Calu3 (cell line): ENCODE measurements at regions not wholly inside any gene's neighbourhood (a gene's known extent, or its start where the extent isn't known, plus 50 kb on each side); places are given as distances from the start of the nearest gene placed in this dataset.

Experiments used
- BruUV-seq: library from RNA; stranded (reverse); fragments of 400-500 nt; replicated peaks from 2 replicates; lab custom pipeline; 2021; lab: Mats Ljungman, UMichigan
- CTCF ChIA-PET: fragments of 300-600 bp; sonication (Branson Sonifier 250); formaldehyde crosslinking; loops from one replicate; lab custom pipeline; 2022; ENCODE audit warnings: antibody characterized with exemption; lab: Charles Lee
- DNase-seq: peaks from one replicate; pipeline ENCODE4 v3.0.0; 2022
- H3K27ac Mint-ChIP-seq: one replicate; pipeline ENCODE4 v1.8.0; 2022; ENCODE audit warnings: mixed read lengths; ENCODE audit not compliant: unreplicated experiment
- H3K27me3 Mint-ChIP-seq: one replicate; pipeline ENCODE4 v1.8.0; 2022; ENCODE audit warnings: mixed read lengths; ENCODE audit not compliant: unreplicated experiment
- H3K36me3 Mint-ChIP-seq: one replicate; pipeline ENCODE4 v1.8.0; 2022; ENCODE audit warnings: mild to moderate bottlenecking, moderate library complexity, mixed read lengths; ENCODE audit not compliant: insufficient read depth, unreplicated experiment
- H3K4me1 Mint-ChIP-seq: one replicate; pipeline ENCODE4 v1.8.0; 2022; ENCODE audit warnings: mild to moderate bottlenecking, low read depth, mixed read lengths; ENCODE audit not compliant: unreplicated experiment
- H3K4me3 Mint-ChIP-seq: one replicate; pipeline ENCODE4 v1.8.0; 2022; ENCODE audit warnings: mild to moderate bottlenecking, low read depth, moderate library complexity, mixed read lengths; ENCODE audit not compliant: unreplicated experiment
- H3K9me3 Mint-ChIP-seq: one replicate; pipeline ENCODE4 v1.8.0; 2022; ENCODE audit warnings: low read depth, mixed read lengths; ENCODE audit not compliant: unreplicated experiment
- CTCF ChIP-seq: fragments of 200-600 bp; IDR thresholded peaks from one replicate; pipeline ENCODE4 v1.8.0; 2022; ENCODE audit warnings: antibody characterized with exemption; ENCODE audit not compliant: unreplicated experiment
- intact Hi-C: fragments of 100-400 bp; cut with micrococcal nuclease; formaldehyde crosslinking; loops from one replicate; pipeline ENCODE4 v1.10.0; 2022; ENCODE audit not compliant: unreplicated experiment

DNA sequence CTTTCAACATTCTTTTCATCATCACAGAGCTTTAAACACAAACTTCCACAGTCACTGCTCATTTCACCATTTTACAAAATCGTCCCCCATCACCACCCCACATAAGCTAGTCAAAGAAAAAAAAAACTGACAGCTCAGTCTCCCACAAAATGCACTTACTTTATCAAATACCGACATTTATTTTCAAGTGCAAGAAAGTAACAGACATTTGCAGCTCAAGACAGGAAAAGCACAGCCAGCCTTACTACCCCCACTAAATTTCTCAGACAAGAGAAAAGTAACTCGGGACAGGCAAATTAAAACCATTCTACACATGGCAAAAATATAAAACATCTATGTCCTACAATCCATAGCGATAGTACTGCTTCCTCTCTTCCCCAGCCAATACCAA, 402.4 kb downstream of the SHQ1 start:
- Mint-ChIP-seq H3K27ac (peak overlapping the region; percentile 70), H3K36me3 (peaks cover 46% of the 10 kb centered on the region), H3K27me3 (no peaks in the 10 kb centered on the region), H3K4me1 (peaks cover 51% of the 10 kb centered on the region), H3K9me3 (no peaks in the 10 kb centered on the region), H3K4me3 (peak overlapping the region; percentile 78)
- TSS peak; percentile 47 for BruUV-seq
- DNase-seq, result no peak
- no peak for TF ChIP-seq CTCF
- CTCF ChIA-PET, result no interaction called here
- intact Hi-C loops, result loop anchor here (5.0 kb wide), 3 partner anchors 36 to 376 kb away; no protein-coding TSS in a partner anchor

- no TSS peak for BruUV-seq
- CTCF ChIA-PET, result no interaction called here
- Mint-ChIP-seq H3K4me1 (peaks cover 54% of the 10 kb centered on the region), H3K27me3 (no peaks in the 10 kb centered on the region), H3K4me3 (peak overlapping the region; percentile 78), H3K36me3 (peaks cover 46% of the 10 kb centered on the region), H3K27ac (peak overlapping the region; percentile 61), H3K9me3 (no peaks in the 10 kb centered on the region)
- intact Hi-C loops, result loop anchor here (5.0 kb wide), 3 partner anchors 38 to 378 kb away; no protein-coding TSS in a partner anchor
- DNase-seq, result no peak
- TF ChIP-seq CTCF, result no peak
Observed at GRCh38 chr3:72444656-72445223, 403.5 kb downstream of the SHQ1 start.

DNA sequence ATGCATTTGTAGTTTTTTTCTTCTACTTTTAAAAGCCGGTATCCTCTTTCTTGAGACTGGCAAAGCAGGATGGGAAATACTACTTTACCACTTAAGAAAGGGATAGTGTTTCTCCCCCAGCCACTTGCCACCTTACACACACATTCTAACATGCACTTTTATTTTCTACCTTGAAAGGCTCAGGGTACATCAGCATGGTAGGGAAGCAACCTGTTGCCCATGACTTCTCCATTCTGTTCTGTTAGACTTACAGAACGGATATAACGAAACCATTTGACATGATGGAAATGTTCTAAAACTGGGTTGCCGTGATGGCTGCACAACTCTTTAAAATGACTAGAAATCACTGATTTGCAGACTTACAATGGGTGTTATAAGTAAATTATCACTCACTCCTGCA, 405.5 kb downstream of the SHQ1 start:
- Mint-ChIP-seq H3K36me3 (peaks cover 46% of the 10 kb centered on the region), H3K4me1 (peaks cover 52% of the 10 kb centered on the region), H3K9me3 (no peaks in the 10 kb centered on the region), H3K27me3 (no peaks in the 10 kb centered on the region), H3K27ac (no peak overlapping the region), H3K4me3 (no peak overlapping the region)
- BruUV-seq, result no TSS peak
- CTCF ChIA-PET, result no interaction called here
- no peak for DNase-seq
- TF ChIP-seq CTCF, result no peak
- intact Hi-C loops, result no loop called here

DNA sequence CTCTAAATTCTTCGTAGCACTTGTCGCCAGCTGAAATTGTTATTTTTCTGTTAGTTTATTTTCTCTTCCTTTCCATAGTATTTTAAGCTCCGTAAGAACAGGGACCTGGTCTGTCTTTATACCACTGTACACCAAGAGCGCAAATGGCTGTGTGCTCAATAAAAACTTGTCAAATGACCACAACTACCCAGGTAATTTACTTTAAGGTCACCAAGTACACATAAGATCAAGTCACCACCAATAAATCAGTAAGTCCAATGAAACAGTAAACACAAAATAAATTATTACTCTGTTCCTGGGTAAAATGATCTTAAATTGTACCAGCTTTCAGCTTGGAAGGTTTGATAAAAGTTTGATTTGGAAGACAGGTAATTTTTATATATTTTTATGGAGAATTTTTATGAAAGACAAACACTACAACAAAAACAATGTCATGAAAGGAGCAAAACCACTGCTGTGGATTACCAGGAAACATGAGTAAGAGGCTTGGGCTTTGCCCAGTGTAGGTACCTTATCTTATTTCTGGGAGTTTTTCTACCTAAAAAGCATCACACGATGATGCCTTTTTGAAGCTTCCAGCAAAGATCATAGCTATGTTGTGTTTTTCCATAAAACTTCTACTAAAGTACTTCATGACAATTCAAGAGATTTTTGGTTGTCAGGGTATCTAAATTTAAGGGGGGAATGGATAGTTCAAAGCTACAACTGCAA, 406.8 kb downstream of the SHQ1 start:
- BruUV-seq, result no TSS peak
- H3K4me1 Mint-ChIP-seq, result peaks cover 51% of the 10 kb centered on the region
- H3K36me3 Mint-ChIP-seq, result peaks cover 36% of the 10 kb centered on the region
- H3K27ac Mint-ChIP-seq, result no peak overlapping the region
- TF ChIP-seq CTCF, result no peak
- intact Hi-C loops, result no loop called here
- no peak for DNase-seq
- CTCF ChIA-PET, result interaction anchor here (0.7 kb wide), 1 partner anchor 10 kb away, joined by 3 read pairs; no protein-coding TSS in a partner anchor
- no peak overlapping the region for H3K4me3 Mint-ChIP-seq
- H3K9me3 Mint-ChIP-seq, result no peaks in the 10 kb centered on the region
- H3K27me3 Mint-ChIP-seq, result no peaks in the 10 kb centered on the region
